Stimulated activated CD4-positive, alpha-beta T cell treated with anti-CD3 and anti-CD28 coated beads, Interleukin-2, amount 100 ng/mL, for 24 hours (primary cell): ENCODE measurements at regions not wholly inside any gene's neighbourhood (a gene's known extent, or its start where the extent isn't known, plus 50 kb on each side); places are given as distances from the start of the nearest gene placed in this dataset.
"Not testable (repeated sequence)": the region's sequence is repeated elsewhere in the genome, so short reads cannot be mapped to it uniquely, and the experiment has no call there.

ENCODE experiments used
- DNase-seq, 2 donors: peaks; one replicate each; pipeline ENCODE4 v3.0.0-alpha.2; 2020

GRCh38 chr21:23127973-23128372 lies 2129.8 kb downstream of the NCAM2 start:
- DNase-seq = no peak

DNA sequence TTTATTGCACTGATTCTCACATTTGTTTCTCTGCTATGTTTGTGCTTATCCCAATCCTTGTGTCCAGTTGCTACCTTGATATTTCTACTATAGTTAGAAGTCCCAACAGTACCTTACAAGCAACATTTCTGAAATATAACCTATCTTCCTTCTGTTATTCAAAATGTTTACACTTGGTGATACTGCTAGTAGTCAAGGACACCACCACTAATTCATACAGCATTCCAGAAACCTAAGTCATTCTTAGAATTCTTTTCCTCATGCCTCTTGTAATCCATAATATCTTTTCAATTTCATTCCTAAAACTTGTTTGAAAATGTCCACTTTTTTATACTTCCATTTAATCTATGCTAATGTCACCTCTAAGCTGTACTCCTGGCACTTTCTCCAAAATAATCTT lies 2132.1 kb downstream of the NCAM2 start:
- DNase-seq = no peak

GRCh38 chr21:23131177-23131576 lies 2133.0 kb downstream of the NCAM2 start:
- no peak for DNase-seq

GRCh38 chr21:23138797-23139196 lies 2140.6 kb downstream of the NCAM2 start:
- no peak for DNase-seq

DNA sequence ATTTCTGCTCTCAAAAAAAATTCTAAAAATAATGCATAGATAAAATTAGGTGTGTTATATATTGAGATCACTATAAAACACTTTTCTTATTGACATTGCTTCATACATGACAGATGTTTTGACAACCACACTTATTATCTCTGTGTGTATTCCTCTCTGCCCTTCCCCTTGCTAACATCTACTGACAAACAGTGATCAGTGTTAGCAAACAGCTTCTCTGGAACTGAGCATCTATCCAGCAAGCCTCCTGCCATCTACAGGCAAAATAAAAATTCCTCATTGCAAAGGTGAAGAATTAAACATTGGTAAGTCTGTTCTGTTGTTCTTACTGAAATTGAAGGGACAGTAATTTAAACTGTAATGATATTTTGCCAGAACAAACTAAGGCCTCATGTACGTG lies 2153.9 kb downstream of the NCAM2 start:
- DNase-seq = no peak

DNA sequence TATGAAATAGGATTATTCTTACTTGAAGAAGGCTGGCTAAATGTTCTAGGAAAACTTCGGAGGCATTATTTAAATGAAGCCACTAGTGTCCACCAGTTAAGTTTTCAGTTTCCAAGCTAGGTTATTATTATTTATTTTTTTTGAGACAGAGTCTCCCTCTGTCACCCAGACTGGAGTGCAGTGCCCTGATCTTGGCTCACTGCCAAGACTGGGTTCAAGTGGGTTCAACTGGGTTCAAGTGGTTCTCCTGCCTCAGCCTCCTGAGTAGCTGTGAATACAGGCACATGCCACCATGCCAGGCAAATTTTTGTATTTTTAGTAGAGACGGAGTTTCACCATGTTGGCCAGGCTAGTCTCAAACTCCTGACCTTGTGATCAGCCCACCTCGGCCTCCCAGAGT lies 2155.6 kb downstream of the NCAM2 start:
- DNase-seq = not testable (repeated sequence)

GRCh38 chr21:23155281-23155680 lies 2157.1 kb downstream of the NCAM2 start:
- no peak for DNase-seq

DNA sequence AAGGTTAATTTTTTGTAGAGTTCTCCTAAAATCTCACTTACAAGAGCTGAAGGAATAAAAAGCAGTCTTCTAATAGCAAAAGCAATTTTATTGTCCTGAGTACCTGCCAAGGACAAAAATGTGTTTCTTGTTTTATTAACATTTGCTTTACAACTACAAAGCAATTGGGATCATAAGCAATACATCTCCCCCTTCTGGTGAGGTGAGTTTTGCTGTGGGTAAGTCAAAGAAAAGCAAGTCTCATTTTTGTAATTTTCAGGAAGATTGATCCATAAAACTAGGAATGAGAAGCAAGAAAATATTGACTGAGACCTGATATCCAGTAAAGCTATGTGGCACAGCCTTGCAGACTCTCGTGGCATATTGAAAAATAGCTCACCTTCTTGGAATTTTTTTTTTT lies 2162.7 kb downstream of the NCAM2 start:
- DNase-seq = no peak

GRCh38 chr21:23162198-23162946 lies 2164.2 kb downstream of the NCAM2 start:
- DNase-seq = no peak
